HL-60 (cell line): ENCODE measurements at regions not wholly inside any gene's neighbourhood (a gene's known extent, or its start where the extent isn't known, plus 50 kb on each side); places are given as distances from the start of the nearest gene placed in this dataset.

Experiments used
- DNase-seq, 2 experiments: peaks; one replicate each; pipeline ENCODE4 v3.0.0-alpha.2; 2010 to 2020; ENCODE audit warnings: low read depth in 1 of 2, low spot score in 1 of 2
- H3K27ac ChIP-seq: fragments of 250-450 bp; sonication (Bioruptor Pico); replicated peaks from 2 replicates; pipeline ENCODE4 v1.5.1; 2020; ENCODE audit warnings: mild to moderate bottlenecking, moderate library complexity
- H3K27me3 ChIP-seq: fragments of 250-450 bp; sonication (Bioruptor Pico); 2 replicates; pipeline ENCODE4 v1.5.1; 2021; ENCODE audit warnings: mild to moderate bottlenecking, moderate library complexity; ENCODE audit not compliant: insufficient read depth, poor library complexity, severe bottlenecking
- H3K4me3 ChIP-seq: replicated peaks from 2 replicates; pipeline ENCODE4 v1.5.1; 2011; ENCODE audit warnings: mild to moderate bottlenecking, control low read depth, low read length; ENCODE audit not compliant: insufficient read depth
- CTCF ChIP-seq: IDR thresholded peaks from one replicate; pipeline ENCODE4 v1.5.1; 2011; ENCODE audit warnings: low read length, control low read depth, inconsistent platforms; ENCODE audit not compliant: insufficient read depth
- GABPA ChIP-seq: IDR thresholded peaks from 2 replicates; pipeline ENCODE4 v1.6.1; 2012; ENCODE audit warnings: low read depth
- POLR2AphosphoS5 ChIP-seq: IDR thresholded peaks from 2 replicates; pipeline ENCODE4 v1.6.1; 2012; ENCODE audit warnings: low read depth
- REST ChIP-seq: IDR thresholded peaks from 2 replicates; pipeline ENCODE4 v1.6.1; 2012; ENCODE audit warnings: low read depth; ENCODE audit not compliant: insufficient replicate concordance
- SPI1 ChIP-seq: IDR thresholded peaks from 2 replicates; pipeline ENCODE4 v1.6.1; 2012; ENCODE audit warnings: low read depth, mild to moderate bottlenecking, borderline replicate concordance

- no peak for DNase-seq
- no peak for TF ChIP-seq POLR2AphosphoS5
- no peak for TF ChIP-seq GABPA
- no peak for TF ChIP-seq REST
- no peak for TF ChIP-seq SPI1
- no peak for TF ChIP-seq CTCF
- Histone ChIP-seq H3K4me3 (no peak overlapping the region), H3K27ac (no peak overlapping the region), H3K27me3 (no peaks in the 10 kb centered on the region)
These were observed 170.3 kb upstream of the LMNTD1 start for GRCh38 chr12:25723336-25723735.

- Histone ChIP-seq H3K4me3 (no peak overlapping the region), H3K27me3 (no peaks in the 10 kb centered on the region), H3K27ac (no peak overlapping the region)
- TF ChIP-seq REST, result no peak
- TF ChIP-seq CTCF, result no peak
- no peak for TF ChIP-seq POLR2AphosphoS5
- no peak for TF ChIP-seq SPI1
- no peak for TF ChIP-seq GABPA
- DNase-seq, result no peak
These were observed 170.9 kb upstream of the LMNTD1 start for GRCh38 chr12:25723921-25724491.

- no peaks in the 10 kb centered on the region for H3K27me3 ChIP-seq
- DNase-seq, result no peak
- H3K27ac ChIP-seq, result no peak overlapping the region
- TF ChIP-seq SPI1, result no peak
- TF ChIP-seq GABPA, result no peak
- no peak for TF ChIP-seq CTCF
- TF ChIP-seq POLR2AphosphoS5, result no peak
- TF ChIP-seq REST, result no peak
- no peak overlapping the region for H3K4me3 ChIP-seq
These were observed 172.4 kb upstream of the LMNTD1 start for GRCh38 chr12:25725470-25725869.
